GM19023 (cell line): ENCODE measurements at regions not wholly inside any gene's neighbourhood (a gene's known extent, or its start where the extent isn't known, plus 50 kb on each side); places are given as distances from the start of the nearest gene placed in this dataset.

Experiments used
- ATAC-seq: cut with Tn5 transposase; IDR thresholded peaks from one replicate; pipeline ENCODE4 v1.9.1; 2021; ENCODE audit warnings: mild to moderate bottlenecking, moderate library complexity; ENCODE audit not compliant: unreplicated experiment

DNA sequence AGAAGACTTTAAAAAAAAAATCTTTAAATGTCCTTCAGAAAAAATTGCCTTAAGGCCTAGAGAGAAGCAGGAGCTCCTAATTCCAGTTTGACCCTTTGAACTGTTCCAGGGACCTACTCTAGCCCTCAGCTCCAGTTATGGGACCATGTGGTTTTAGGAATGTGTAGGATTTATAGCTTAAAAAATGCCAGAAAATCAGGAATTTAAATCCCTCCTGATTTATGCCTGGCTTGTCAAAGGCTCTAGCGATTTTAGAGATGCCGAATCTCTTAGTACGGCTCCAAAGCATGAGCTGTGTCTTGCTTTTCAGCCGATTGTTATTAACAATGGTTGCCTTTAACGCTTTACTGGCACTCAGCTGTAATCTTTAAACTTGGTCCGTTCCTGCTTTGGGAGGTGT is 130.6 kb upstream of the NPVF start:
- no peak for ATAC-seq

- ATAC-seq = no peak
These were observed 131.3 kb upstream of the NPVF start for GRCh38 chr7:25359471-25360059.

DNA sequence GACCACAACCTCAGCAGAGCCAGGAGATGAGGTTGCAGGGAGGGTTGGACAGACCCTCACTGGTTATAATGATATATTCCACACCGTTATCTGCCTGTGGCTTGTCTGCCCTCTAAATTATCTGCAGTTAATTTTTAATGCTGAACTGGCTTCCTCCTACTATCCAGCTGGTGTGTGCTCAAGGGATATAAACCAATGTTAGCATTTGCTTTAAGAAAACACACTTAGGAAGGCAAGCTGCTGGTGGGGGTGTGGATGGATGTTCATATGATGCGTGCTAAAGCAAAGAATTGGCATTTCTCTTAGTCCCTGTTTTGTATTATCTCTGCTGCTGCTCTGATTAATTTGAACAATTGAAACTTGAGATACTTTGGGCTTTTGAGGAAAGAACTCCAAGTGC is 132.2 kb upstream of the NPVF start:
- no peak for ATAC-seq

DNA sequence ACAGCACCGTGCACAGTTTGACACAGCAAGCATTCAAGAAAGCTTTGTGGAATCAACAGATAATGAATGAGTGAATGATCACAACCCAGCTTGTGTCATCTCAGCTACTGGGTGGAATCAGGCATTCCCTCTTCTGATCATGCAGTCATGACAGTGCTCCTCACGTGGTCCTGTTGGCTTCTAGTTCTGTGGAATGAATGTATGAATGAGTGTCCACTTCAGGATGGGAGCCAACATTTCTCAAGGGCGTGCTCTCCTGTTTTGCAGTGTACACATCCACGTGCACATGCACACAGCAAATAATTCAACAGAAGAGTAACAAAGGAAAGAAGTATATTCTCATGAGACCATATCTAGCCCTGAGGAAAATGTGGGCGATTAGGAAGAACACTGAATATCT is 133.1 kb upstream of the NPVF start:
- ATAC-seq = no peak

DNA sequence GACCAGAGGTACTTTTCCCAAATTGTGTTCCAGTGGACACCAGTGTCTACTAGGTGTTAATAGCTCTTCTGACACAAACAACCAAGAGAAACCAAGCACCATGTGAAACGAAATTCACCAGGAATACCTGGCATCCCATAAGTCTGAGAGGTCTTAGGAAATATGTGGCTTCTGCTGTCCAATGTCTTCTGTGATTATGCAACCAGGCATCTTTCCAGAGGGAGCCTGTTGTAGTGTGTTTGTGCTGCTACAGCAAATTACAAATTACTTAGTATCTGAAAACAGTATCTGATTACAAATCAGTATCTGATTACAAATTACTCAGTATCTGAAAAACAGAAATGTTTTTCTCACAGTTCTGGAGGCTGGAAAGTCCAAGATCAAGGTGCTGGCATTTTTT is 133.6 kb upstream of the NPVF start:
- ATAC-seq = no peak

DNA sequence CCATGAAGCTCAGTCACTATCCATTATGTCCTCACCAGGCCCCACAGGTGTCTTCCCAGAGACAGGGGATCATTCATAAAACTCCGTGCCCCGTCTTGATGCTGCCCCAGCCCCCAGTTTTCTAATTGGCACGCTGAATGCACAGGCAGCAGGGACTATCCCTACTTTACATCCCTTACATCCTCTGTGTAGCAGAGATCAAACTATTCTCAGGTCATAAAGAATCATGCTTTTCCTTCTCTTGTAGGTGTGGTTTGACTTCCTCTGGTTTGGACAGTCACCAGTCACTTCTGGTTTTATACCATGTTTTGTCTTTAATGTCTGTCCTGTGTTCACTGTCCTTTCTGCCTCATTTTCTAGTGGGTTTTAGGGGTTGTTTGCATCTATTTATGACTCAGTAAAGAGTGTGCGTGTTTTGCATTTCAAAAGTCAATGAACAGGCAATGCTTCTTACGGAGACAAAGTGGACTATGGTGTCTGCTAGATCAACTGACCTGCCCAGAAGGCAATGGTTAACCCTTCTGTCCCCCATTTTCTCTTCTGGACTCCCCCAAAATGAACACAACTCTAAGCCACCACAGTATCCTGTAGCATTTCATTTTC is 140.4 kb upstream of the NPVF start:
- ATAC-seq = no peak

GRCh38 chr7:25369786-25370185 is 141.5 kb upstream of the NPVF start:
- no peak for ATAC-seq

DNA sequence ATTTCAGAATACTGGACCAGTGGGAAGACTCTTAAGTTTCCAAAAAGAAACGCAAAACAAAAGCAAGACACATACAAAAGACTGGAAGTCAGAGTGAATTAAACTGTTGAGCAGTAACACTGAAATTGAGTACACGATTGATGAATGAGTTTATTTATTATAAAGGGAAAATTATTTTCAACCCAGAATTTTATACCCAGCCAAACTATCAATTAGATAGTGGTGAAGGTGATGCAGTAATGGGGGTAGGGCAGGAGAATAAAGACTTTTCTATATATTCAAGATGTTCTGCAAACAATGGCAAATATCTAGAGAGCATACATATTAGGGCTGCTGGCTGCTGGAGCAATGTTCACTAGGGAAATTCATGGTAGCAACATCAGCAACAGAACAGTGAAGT is 143.7 kb upstream of the NPVF start:
- ATAC-seq = no peak

- no peak for ATAC-seq
These were observed 147.7 kb upstream of the NPVF start for GRCh38 chr7:25375805-25376600.

DNA sequence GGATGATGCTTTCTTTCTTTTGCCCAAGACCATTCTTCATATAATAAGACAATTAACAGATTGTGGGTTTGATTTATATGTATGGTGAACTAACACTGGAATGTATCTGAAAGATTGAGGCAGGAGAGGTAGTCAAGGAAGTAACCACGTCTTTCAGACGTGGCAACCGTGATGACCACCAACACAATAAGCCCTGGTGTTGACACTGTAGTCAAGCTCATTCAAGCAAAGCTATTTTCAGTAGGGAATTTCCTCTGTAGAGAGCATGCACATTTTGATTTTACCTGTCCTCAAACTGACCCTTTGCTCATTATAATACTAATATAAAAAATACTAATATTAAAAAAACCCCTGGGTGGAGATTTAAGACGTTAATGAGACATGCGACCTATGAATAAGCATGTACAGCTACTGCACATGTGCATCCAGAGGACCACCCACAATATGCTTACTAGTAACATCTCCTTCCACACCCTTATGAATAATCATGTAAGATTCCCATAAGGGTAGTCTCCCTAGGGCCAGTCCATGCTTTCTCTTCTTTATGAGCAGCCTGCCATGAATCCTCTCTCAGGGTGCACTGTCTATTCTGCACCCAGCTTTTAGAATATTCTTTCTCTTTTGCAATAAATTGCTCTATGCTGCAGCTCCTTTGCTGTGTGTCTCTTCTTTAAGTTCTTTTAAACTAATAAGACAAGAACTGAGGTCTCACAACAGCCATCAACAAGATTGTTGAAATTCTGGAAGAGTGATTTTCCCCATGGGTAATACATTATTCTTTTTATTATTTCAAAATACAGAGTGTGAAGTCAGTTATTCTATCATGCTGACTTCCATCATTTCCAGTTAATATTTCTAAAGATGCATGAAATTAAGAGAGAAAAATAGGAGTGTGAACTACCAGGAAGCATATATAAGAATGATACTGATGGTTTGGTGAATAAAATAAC is 151.3 kb upstream of the NPVF start:
- ATAC-seq = no peak

DNA sequence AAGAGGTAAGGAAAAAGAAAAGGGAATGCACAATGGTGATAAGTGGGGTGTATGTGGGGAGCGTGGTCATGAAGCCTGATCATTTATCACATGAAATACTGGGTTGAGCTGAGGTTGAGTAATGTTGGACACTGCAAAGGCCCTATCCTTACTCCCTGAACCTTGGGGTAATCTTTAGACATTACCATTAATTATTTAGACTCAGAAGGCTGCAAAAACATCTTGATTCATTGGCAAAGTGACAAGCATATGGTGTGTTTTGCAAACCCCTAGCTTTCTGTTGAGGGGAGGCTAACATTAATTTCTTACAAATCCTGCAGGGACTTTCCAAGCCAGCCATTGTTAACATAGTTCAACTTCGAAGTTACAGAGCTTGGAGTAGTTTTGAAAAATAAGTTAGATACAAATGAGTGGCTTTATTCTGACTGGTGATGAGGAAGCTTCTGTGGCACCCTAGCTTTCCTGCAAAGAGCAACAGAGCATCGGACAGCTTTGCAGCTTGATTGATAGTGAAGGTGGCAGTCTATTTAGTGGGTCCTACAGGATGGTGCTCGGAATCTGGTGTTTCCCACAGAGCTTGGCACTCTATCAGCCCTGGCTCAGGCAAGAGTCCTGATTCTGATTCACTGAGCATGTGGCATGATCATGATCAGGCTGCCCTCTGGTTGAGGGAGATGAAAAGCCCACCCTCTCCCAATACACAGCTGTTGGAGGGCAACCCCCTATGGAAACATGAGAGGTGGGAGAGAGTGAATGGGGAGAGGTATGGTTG is 153.7 kb upstream of the NPVF start:
- no peak for ATAC-seq

GRCh38 chr7:25382869-25383268 is 154.6 kb upstream of the NPVF start:
- no peak for ATAC-seq

- no peak for ATAC-seq
These were observed 155.1 kb upstream of the NPVF start for GRCh38 chr7:25383402-25383801.

DNA sequence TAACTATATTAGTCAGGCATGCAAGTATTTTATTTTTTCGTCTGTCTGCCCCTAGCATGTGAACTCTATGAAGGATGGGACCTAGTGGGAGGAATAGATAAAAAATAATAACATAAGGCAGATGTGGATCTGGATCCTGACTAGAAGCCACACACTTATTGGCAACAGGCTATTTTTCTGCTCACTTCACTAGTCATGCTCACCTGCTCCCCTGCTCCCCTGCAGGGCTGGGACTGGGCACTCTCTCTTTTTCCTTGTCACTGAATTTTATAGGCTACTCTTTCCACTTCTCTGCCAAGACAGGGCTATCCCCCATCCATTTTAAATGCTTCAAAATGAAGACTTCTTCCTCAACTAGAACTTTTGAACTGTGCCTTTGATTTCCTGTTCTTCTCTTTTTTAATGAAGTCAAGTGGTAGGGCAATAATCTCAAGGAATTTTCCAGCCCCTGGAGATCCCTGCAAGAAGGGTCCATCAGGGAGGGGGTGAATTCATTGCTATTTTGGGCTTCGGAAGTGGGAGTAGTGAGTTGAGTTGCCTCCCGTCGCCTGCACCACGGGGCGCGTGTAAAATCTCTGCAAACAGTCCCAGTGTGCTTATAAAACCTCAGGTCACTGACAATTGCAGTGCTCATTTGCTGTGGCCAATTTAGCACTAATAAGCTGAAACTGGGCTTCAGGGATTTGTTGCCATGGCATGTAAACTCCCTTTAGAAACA is 156.7 kb upstream of the NPVF start:
- no peak for ATAC-seq

GRCh38 chr7:25385506-25386136 is 157.3 kb upstream of the NPVF start:
- no peak for ATAC-seq

GRCh38 chr7:25386311-25386744 is 158.0 kb upstream of the NPVF start:
- ATAC-seq = no peak

DNA sequence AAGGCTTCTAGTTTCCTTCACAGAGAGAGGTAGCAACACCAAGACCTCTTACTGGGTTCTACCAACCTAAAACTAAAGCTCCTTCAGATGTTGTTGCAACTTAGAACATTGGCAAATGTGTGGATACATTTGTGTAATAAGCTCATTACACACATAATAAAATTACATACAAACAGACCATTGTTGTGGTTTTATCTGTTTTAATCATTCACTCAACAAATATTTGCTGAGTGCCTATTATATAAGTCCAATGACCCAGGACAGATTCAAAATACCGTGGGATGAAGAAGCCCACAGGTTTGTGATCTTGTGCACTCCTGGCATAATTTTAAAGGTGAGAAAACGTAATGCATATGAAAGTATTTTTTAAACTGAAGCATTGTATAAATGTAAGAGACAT is 160.4 kb upstream of the NPVF start:
- no peak for ATAC-seq

DNA sequence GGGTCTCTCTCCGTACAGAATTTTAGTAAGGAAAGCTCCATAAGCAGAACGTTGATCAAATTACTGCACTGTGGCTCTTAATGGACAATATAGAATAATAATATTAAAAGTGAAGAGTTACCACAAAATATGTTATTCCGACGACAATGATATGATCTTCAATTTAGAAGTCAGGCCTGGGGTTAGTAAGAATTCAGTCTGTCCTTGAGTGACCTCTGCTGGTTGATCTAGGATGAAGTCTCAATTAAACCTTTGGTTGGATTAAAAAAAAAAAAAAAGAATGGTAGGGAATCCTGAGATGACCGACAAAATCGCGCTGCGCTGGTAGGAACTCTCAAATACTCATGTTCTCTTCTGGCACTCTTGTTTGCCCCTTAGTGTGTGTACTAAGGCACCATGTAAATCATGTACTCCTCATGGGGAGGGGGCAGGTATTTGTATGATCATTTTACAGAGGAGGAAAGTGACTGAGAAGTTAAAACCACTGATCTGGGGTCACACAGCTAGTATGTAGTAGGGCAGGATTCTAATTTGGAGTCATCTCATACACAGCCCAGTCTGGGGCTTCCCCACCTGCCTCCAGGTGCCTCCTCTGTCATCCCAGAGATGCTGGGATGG is 161.3 kb upstream of the NPVF start:
- no peak for ATAC-seq

DNA sequence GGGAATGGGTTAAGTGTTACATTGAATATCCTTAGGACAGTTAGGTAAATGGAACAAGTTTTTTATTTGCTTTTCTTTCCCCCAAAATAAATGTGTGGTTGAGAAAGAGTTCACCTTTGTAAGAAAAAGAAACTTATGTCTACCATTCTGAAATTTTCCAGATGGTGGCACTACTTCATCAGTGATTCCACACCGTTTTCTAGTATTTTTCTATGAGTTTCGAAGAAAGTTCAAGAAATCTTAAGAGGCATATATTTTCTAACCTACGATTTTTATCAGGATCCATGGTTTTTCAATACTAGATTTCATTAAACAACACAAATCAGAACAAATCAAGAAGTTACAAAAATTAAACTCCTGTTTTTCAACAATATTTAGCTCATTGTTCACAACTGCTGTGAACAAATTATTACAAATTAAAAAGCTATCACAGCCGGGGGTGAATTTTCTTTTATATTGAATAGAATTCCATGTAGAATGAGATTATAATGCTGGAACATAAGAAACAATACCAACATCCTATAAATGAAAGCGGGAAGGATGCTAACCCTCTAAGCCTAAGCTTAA is 163.1 kb upstream of the NPVF start:
- no peak for ATAC-seq
